OCI-LY7 (cell line): ENCODE measurements at regions not wholly inside any gene's neighbourhood (a gene's known extent, or its start where the extent isn't known, plus 50 kb on each side); places are given as distances from the start of the nearest gene placed in this dataset.

Experiments used
- BruUV-seq: library from RNA; stranded (reverse); fragments of 400-500 nt; replicated peaks from 2 replicates; lab custom pipeline; 2021; lab: Mats Ljungman, UMichigan
- CTCF ChIA-PET: fragments of 300-600 bp; sonication (Branson Sonifier 250); formaldehyde crosslinking; loops from one replicate; lab custom pipeline; 2022; ENCODE audit warnings: antibody characterized with exemption; ENCODE audit not compliant: unreplicated experiment; lab: Charles Lee
- POLR2A ChIA-PET: fragments of 300-600 bp; sonication (Branson Sonifier 250); formaldehyde crosslinking; loops from one replicate; lab custom pipeline; 2022; ENCODE audit warnings: antibody characterized with exemption; lab: Charles Lee
- DNase-seq: peaks from one replicate; pipeline ENCODE4 v3.0.0-alpha.2; 2015; ENCODE audit warnings: low spot score
- H2AFZ ChIP-seq: fragments of 200-600 bp; sonication (generic), shearing (Covaris generic); 2 replicates; pipeline ENCODE4 v1.6.1; 2014; ENCODE audit warnings: mild to moderate bottlenecking, antibody characterized with exemption, low read length, moderate library complexity
- H3K27ac ChIP-seq: fragments of 200-600 bp; sonication (generic); 2 replicates; pipeline ENCODE4 v1.5.1; 2014; ENCODE audit warnings: mixed run types, low read depth, mild to moderate bottlenecking, moderate library complexity, low read length, inconsistent platforms; ENCODE audit not compliant: poor library complexity, severe bottlenecking
- H3K36me3 ChIP-seq: fragments of 200-600 bp; sonication (generic); 2 replicates; pipeline ENCODE4 v1.6.1; 2014; ENCODE audit warnings: mild to moderate bottlenecking, antibody characterized with exemption, low read length, moderate library complexity, mixed read lengths; ENCODE audit not compliant: insufficient read depth
- H3K4me1 ChIP-seq: fragments of 200-600 bp; sonication (generic); 2 replicates; pipeline ENCODE4 v1.5.1; 2014; ENCODE audit warnings: mild to moderate bottlenecking, low read length; ENCODE audit not compliant: insufficient read depth, poor library complexity, severe bottlenecking
- H3K4me2 ChIP-seq: fragments of 200-600 bp; sonication (generic); 2 replicates; pipeline ENCODE4 v1.6.1; 2014; ENCODE audit warnings: mild to moderate bottlenecking, low read length
- H3K4me3 ChIP-seq: fragments of 200-600 bp; sonication (generic); 2 replicates; pipeline ENCODE4 v1.5.1; 2014; ENCODE audit warnings: mild to moderate bottlenecking, low read depth, low read length; ENCODE audit not compliant: poor library complexity, severe bottlenecking
- H3K79me2 ChIP-seq: fragments of 200-600 bp; sonication (generic); 2 replicates; pipeline ENCODE4 v1.6.1; 2016; ENCODE audit warnings: low read depth, mild to moderate bottlenecking, low read length, moderate library complexity, mixed read lengths; ENCODE audit not compliant: insufficient read depth
- H3K9me2 ChIP-seq: fragments of 200-600 bp; sonication (generic); 2 replicates; pipeline ENCODE4 v1.6.1; 2016; ENCODE audit warnings: mild to moderate bottlenecking, low read length, mixed read lengths; ENCODE audit not compliant: insufficient read depth
- H3K9me3 ChIP-seq: fragments of 200-600 bp; sonication (generic); 2 replicates; pipeline ENCODE4 v1.6.1; 2014; ENCODE audit warnings: mild to moderate bottlenecking, mixed run types, low read length, mixed read lengths
- H4K20me1 ChIP-seq: fragments of 200-600 bp; sonication (generic); 2 replicates; pipeline ENCODE4 v1.6.1; 2014; ENCODE audit warnings: mild to moderate bottlenecking, antibody characterized with exemption, low read length, moderate library complexity, mixed read lengths; ENCODE audit not compliant: insufficient read depth
- EZH2phosphoT487 ChIP-seq: fragments of 200-600 bp; sonication (generic); IDR thresholded peaks from 2 replicates; pipeline ENCODE4 v1.6.1; 2018; ENCODE audit warnings: low read depth, borderline replicate concordance, mild to moderate bottlenecking, mixed run types, antibody characterized with exemption, low read length, moderate library complexity, mixed read lengths
- intact Hi-C: fragments of 100-400 bp; cut with micrococcal nuclease; formaldehyde crosslinking; loops from one replicate; pipeline ENCODE4 v1.10.0; 2022; ENCODE audit not compliant: unreplicated experiment
- TF ChIP-seq, protein P1 (sequence below): fragments of 200-600 bp; sonication (generic); conservative IDR thresholded peaks from 2 replicates; pipeline ENCODE4 v1.5.1; 2014; ENCODE audit warnings: mild to moderate bottlenecking, antibody characterized with exemption, low read length, moderate library complexity, mixed read lengths

GRCh38 chr17:79141578-79142355 lies 67.1 kb downstream of the ENGASE start:
- no peaks in the 10 kb centered on the region for H3K9me2 ChIP-seq
- TF ChIP-seq, protein P1, sequence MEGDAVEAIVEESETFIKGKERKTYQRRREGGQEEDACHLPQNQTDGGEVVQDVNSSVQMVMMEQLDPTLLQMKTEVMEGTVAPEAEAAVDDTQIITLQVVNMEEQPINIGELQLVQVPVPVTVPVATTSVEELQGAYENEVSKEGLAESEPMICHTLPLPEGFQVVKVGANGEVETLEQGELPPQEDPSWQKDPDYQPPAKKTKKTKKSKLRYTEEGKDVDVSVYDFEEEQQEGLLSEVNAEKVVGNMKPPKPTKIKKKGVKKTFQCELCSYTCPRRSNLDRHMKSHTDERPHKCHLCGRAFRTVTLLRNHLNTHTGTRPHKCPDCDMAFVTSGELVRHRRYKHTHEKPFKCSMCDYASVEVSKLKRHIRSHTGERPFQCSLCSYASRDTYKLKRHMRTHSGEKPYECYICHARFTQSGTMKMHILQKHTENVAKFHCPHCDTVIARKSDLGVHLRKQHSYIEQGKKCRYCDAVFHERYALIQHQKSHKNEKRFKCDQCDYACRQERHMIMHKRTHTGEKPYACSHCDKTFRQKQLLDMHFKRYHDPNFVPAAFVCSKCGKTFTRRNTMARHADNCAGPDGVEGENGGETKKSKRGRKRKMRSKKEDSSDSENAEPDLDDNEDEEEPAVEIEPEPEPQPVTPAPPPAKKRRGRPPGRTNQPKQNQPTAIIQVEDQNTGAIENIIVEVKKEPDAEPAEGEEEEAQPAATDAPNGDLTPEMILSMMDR: no peak
- TF ChIP-seq EZH2phosphoT487: no peak
- H3K4me3 ChIP-seq: no peak overlapping the region
- H3K79me2 ChIP-seq: no peaks in the 10 kb centered on the region
- no peak overlapping the region for H2AFZ ChIP-seq
- no peaks in the 10 kb centered on the region for H3K4me1 ChIP-seq
- ChIA-PET CTCF (no interaction called here), POLR2A (no interaction called here)
- intact Hi-C loops: no loop called here
- DNase-seq: no peak
- no peaks in the 10 kb centered on the region for H3K36me3 ChIP-seq
- no peaks in the 10 kb centered on the region for H3K9me3 ChIP-seq
- no peaks in the 10 kb centered on the region for H4K20me1 ChIP-seq
- H3K4me2 ChIP-seq: no peak overlapping the region
- H3K27ac ChIP-seq: no peak overlapping the region
- BruUV-seq: no TSS peak

GRCh38 chr17:79138826-79139225 lies 64.2 kb downstream of the ENGASE start:
- ChIA-PET CTCF (no interaction called here), POLR2A (no interaction called here)
- intact Hi-C loops: no loop called here
- H3K27ac ChIP-seq: no peak overlapping the region
- H2AFZ ChIP-seq: no peak overlapping the region
- H3K4me2 ChIP-seq: no peak overlapping the region
- DNase-seq: no peak
- no peaks in the 10 kb centered on the region for H3K9me2 ChIP-seq
- no peaks in the 10 kb centered on the region for H3K79me2 ChIP-seq
- no TSS peak for BruUV-seq
- H4K20me1 ChIP-seq: no peaks in the 10 kb centered on the region
- no peaks in the 10 kb centered on the region for H3K4me1 ChIP-seq
- no peaks in the 10 kb centered on the region for H3K36me3 ChIP-seq
- TF ChIP-seq, protein P1: no peak
- no peak for TF ChIP-seq EZH2phosphoT487
- H3K4me3 ChIP-seq: no peak overlapping the region
- no peaks in the 10 kb centered on the region for H3K9me3 ChIP-seq

- Histone ChIP-seq H3K4me2 (no peak overlapping the region), H3K4me3 (no peak overlapping the region), H3K9me3 (no peaks in the 10 kb centered on the region), H3K4me1 (no peaks in the 10 kb centered on the region), H3K27ac (no peak overlapping the region), H3K9me2 (no peaks in the 10 kb centered on the region), H3K79me2 (no peaks in the 10 kb centered on the region), H2AFZ (no peak overlapping the region), H4K20me1 (no peaks in the 10 kb centered on the region), H3K36me3 (no peaks in the 10 kb centered on the region)
- intact Hi-C loops: no loop called here
- BruUV-seq: no TSS peak
- TF ChIP-seq, protein P1: no peak
- TF ChIP-seq EZH2phosphoT487: no peak
- CTCF ChIA-PET: no interaction called here
- no peak for DNase-seq
- POLR2A ChIA-PET: no interaction called here
Observed at GRCh38 chr17:79137789-79138165, 63.2 kb downstream of the ENGASE start.
